Transverse colon (tissue), 4 donors: ENCODE measurements at regions not wholly inside any gene's neighbourhood (a gene's known extent, or its start where the extent isn't known, plus 50 kb on each side); places are given as distances from the start of the nearest gene placed in this dataset.

Experiments
- DNase-seq: peaks from one replicate; pipeline ENCODE4 v3.0.0-alpha.2; 2019
- H3K27ac ChIP-seq, 4 donors: fragments of 200-600 bp; sonication (generic); 2 replicates each; pipeline ENCODE4 v1.5.1; 2016 to 2018; ENCODE audit warnings: inconsistent platforms in 4 of 4
- H3K27me3 ChIP-seq: fragments of 200-600 bp; sonication (generic); 2 replicates; pipeline ENCODE4 v1.5.1; 2017; ENCODE audit warnings: inconsistent platforms
- H3K36me3 ChIP-seq, 4 donors: fragments of 200-600 bp; sonication (generic); 2 replicates each; pipeline ENCODE4 v1.5.1; 2017 to 2019; ENCODE audit warnings: inconsistent platforms in 4 of 4
- H3K4me1 ChIP-seq, 4 donors: fragments of 200-600 bp; sonication (generic); 2 replicates each; pipeline ENCODE4 v1.5.1; 2017 to 2020; ENCODE audit warnings: inconsistent platforms in 4 of 4
- H3K4me3 ChIP-seq, 4 donors: fragments of 200-600 bp; sonication (generic); 1 replicate in 1 of 4; 2 replicates in 3 of 4; pipeline versions ENCODE4 v1.5.1 to v1.6.1; 2017 to 2019; ENCODE audit warnings: inconsistent platforms in 4 of 4
- H3K9me3 ChIP-seq, 2 donors: fragments of 200-600 bp; sonication (generic); 2 replicates each; pipeline ENCODE4 v1.5.1; 2017 to 2019; ENCODE audit warnings: inconsistent platforms in 2 of 2
- CTCF ChIP-seq, 5 experiments: fragments of 200-600 bp in 3 of 5; fragments of 450-650 bp in 2 of 5; sonication (generic) in 3 of 5; IDR thresholded peaks; 1 replicate in 2 of 5; 2 replicates in 3 of 5; pipeline ENCODE4 v1.5.1; 2016 to 2017; ENCODE audit warnings: antibody characterized with exemption in 5 of 5, inconsistent platforms in 3 of 5, mild to moderate bottlenecking in 2 of 5, moderate library complexity in 1 of 5
- EP300 ChIP-seq: sonication (generic); formaldehyde crosslinking; IDR thresholded peaks from one replicate; pipeline ENCODE4 v1.6.1; 2017; ENCODE audit warnings: antibody characterized with exemption, low read depth
- POLR2A ChIP-seq: fragments of 450-650 bp; IDR thresholded peaks from one replicate; pipeline ENCODE4 v1.6.1; 2016; ENCODE audit warnings: antibody characterized with exemption, mild to moderate bottlenecking, moderate library complexity
- POLR2AphosphoS5 ChIP-seq, 3 donors: sonication (generic); formaldehyde crosslinking; IDR thresholded peaks; one replicate each; pipeline ENCODE4 v1.6.1; 2016; ENCODE audit warnings: antibody characterized with exemption in 3 of 3
- WGBS, 2 donors: methylation state at CpG; one replicate each; pipeline ENCODE4 v1.1.5; 2018; ENCODE audit warnings: low coverage in 1 of 2; 5-methylcytosine and 5-hydroxymethylcytosine counted together
- in situ Hi-C, 4 donors: fragments of 200-750 bp; cut with MboI; loops; one replicate each; pipeline versions ENCODE4 v1.15.0 to v1.15.1; 2017; ENCODE audit warnings: low sequenced_read_pairs in 3 of 4, low pct_ligation_motif_present in 1 of 4, low pct_unique_long_range_greater_than_20kb in 1 of 4
- intact Hi-C: fragments of 100-400 bp; cut with DNase I; formaldehyde crosslinking; loops from one replicate; pipeline ENCODE4 v1.15.1; 2023; ENCODE audit warnings: low total_unique reads

DNA sequence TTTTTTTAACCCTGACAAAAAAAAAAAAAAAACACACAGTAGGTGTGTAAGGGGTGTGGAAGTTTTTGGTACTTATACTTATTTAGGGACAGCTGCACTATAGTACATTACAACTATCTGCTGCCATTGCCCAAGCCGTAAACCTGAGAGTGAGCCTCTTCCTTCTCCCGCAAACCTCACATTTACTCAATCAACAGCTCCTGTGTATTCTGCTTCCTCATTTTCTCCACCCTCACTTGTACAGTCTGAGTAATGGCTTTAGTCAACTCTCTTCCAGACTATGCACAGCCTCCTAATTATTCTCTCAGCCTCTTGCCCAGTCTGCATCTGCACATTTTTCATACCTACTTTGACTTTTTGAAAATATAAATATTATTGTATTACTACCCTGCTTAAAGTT lies 362.0 kb downstream of the ADAM29 start:
- no peak for TF ChIP-seq POLR2A
- TF ChIP-seq POLR2AphosphoS5 (IDR thresholded peaks at IDR 0.05), result no peak
- no peak for TF ChIP-seq EP300
- TF ChIP-seq CTCF (IDR thresholded peaks at IDR 0.05), result no peak
- no peak for DNase-seq
- intact Hi-C loops (no loop called here), in situ Hi-C loops (no loop called here)
- no peaks in the 10 kb centered on the region for H3K27me3 ChIP-seq
- H3K27ac ChIP-seq, result no peak overlapping the region
- no peaks in the 10 kb centered on the region for H3K4me1 ChIP-seq
- 83 to 87% methylated on average over 2 of the region's 2 CpGs for WGBS, 2 donors
- no peak overlapping the region for H3K4me3 ChIP-seq
- H3K9me3 ChIP-seq, result no peaks in the 10 kb centered on the region
- H3K36me3 ChIP-seq, result no peaks in the 10 kb centered on the region

- H3K4me3 ChIP-seq, result no peak overlapping the region
- no peak for TF ChIP-seq POLR2AphosphoS5 (IDR thresholded peaks at IDR 0.05)
- no peak for TF ChIP-seq POLR2A
- no peak for TF ChIP-seq EP300
- TF ChIP-seq CTCF (IDR thresholded peaks at IDR 0.05), result no peak
- intact Hi-C loops (no loop called here), in situ Hi-C loops (no loop called here)
- no peak for DNase-seq
- H3K36me3 ChIP-seq, result no peaks in the 10 kb centered on the region
- 47 to 62% methylated on average over 1 of the region's 1 CpG for WGBS, 2 donors
- H3K27me3 ChIP-seq, result no peaks in the 10 kb centered on the region
- H3K4me1 ChIP-seq, result no peaks in the 10 kb centered on the region
- H3K9me3 ChIP-seq, result no peaks in the 10 kb centered on the region
- no peak overlapping the region for H3K27ac ChIP-seq
These were observed 363.7 kb downstream of the ADAM29 start for GRCh38 chr4:175281894-175282293.

GRCh38 chr4:175282407-175282806 lies 364.2 kb downstream of the ADAM29 start:
- H3K4me3 ChIP-seq, result no peak overlapping the region
- H3K4me1 ChIP-seq, result no peaks in the 10 kb centered on the region
- 88 to 91% methylated on average over 9 of the region's 9 CpGs for WGBS, 2 donors
- intact Hi-C loops, result no loop called here
- in situ Hi-C loops, result no loop called here
- DNase-seq, result no peak
- no peaks in the 10 kb centered on the region for H3K36me3 ChIP-seq
- no peak overlapping the region for H3K27ac ChIP-seq
- no peaks in the 10 kb centered on the region for H3K27me3 ChIP-seq
- no peaks in the 10 kb centered on the region for H3K9me3 ChIP-seq
- TF ChIP-seq POLR2A (no peak), POLR2AphosphoS5 (IDR thresholded peaks at IDR 0.05) (no peak), CTCF (IDR thresholded peaks at IDR 0.05) (no peak), EP300 (no peak)

- 66 to 68% methylated on average over 3 of the region's 3 CpGs for WGBS, 2 donors
- Histone ChIP-seq H3K27me3 (no peaks in the 10 kb centered on the region), H3K4me3 (no peak overlapping the region), H3K9me3 (no peaks in the 10 kb centered on the region), H3K27ac (no peak overlapping the region), H3K4me1 (no peaks in the 10 kb centered on the region), H3K36me3 (no peaks in the 10 kb centered on the region)
- no peak for DNase-seq
- intact Hi-C loops, result no loop called here
- in situ Hi-C loops, result no loop called here
- TF ChIP-seq EP300, result no peak
- TF ChIP-seq CTCF (IDR thresholded peaks at IDR 0.05), result no peak
- TF ChIP-seq POLR2A, result no peak
- no peak for TF ChIP-seq POLR2AphosphoS5 (IDR thresholded peaks at IDR 0.05)
These were observed 372.2 kb downstream of the ADAM29 start for GRCh38 chr4:175290401-175290800.
